ENCODE measurements at regions not wholly inside any gene's neighbourhood (a gene's known extent, or its start where the extent isn't known, plus 50 kb on each side); places are given as distances from the start of the nearest gene placed in this dataset.

DNA sequence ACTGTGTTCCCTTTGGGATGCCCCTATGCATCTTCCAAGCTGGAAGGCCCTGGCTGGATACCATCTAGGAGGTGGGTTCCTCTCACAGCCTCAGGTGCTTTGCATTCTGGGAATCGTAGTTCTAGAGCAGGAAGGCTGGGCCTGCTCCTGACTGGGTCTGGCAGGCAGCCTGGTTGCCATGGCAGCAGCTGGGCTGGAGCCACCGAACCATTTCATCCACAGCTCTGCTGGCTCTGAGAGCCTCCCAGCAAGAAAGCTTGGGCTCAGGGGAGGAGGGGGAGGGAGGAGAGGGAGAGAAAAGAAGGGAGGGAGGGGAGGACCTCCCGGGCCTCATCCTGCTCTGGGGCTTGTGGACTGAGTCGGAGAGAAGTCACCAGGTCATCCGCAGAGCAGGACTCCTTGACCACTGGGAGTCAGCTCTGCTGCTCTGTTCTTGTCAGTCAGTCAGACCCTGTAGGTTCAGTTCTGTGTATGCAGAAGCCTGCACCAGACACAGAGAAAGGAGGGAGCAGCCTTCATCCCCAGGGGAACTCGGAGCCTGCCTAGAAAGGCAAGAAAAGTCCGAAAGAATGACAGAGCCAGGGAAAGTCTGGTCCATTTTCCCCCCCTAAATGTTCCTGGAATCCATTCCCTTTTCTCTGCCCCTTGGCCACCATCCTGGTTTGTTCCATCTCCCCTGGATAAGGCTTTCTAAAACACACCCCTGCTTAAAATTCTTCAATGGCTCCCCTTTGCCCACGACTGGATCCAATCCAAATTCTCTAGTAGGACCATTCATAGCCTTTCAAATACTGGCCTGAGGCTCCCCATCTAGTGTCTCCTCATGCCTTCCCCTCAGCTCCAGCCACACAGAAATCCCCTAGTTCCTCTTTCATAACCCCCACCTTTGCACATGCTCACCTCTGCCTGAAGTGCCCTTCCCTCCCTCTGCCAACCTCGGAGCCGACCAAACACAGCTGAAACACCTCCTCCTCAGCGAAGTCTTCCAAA, 65.4 kb upstream of the ARAP3 start:
- no peak for DNase-seq (ENCODE audit: low read depth in 2 of 2)

DNA sequence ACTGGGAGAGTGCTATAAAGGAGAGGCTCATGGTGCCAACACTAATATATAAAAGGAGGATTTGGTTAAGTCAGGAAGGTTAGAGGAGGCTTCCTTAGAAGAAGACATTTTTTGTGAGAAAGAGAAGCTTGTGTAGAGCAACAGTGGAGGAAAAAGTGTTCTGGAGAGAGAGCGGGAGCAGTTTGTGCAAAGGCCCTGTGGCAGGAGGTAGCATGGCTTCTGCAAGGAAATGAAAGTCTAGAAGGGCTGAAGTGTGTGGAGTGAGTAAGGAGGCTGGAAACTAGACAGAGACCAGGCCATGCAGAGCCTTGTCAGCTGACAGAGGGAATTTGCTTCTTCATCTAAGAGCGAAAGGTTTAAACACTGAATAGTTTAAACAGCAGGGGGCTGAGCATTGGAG, 64.4 kb upstream of the ARAP3 start:
- no peak for DNase-seq (ENCODE audit: low read depth in 2 of 2)

DNA sequence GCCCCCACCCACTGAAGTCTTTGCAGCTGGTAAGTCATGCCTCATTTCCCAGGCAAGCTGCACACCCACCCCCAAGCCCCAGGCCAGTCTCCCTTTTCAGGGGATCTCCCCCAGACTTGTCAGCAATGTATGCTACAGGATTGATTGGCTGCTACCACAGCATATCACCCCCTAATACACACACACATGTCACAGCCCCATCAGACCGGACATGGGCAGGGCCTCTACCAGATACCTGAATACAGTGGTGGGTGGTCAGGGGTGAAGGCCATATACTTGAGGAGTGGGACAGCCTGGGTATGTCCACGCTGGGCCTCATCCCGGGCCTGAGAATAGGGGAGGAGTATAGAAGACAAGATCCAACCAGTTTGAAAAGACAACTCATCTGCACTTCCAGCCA, 63.4 kb upstream of the ARAP3 start:
- no peak for DNase-seq (ENCODE audit: low read depth in 2 of 2)

DNA sequence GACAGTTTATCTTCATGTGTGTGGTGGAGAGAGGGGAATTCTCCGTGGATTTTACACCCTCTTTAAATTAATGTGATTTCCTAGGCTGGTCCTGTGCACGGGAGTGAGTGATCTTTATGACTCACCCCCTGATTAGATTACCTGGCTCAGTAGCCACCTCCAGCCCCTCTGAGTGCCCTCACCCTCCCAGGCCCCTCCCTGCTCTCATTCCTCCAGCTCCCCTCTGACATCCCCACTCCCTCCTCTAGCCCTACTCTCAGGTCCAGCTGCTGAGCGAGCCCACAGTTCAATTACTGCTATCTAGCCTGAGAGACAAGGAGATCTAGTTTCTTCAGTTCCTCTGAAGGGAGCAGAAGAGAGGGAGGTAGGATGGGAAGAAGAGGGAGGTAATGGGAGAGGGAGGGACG, 61.8 kb upstream of the ARAP3 start:
- DNase-seq (ENCODE audit: low read depth in 2 of 2): no peak

DNA sequence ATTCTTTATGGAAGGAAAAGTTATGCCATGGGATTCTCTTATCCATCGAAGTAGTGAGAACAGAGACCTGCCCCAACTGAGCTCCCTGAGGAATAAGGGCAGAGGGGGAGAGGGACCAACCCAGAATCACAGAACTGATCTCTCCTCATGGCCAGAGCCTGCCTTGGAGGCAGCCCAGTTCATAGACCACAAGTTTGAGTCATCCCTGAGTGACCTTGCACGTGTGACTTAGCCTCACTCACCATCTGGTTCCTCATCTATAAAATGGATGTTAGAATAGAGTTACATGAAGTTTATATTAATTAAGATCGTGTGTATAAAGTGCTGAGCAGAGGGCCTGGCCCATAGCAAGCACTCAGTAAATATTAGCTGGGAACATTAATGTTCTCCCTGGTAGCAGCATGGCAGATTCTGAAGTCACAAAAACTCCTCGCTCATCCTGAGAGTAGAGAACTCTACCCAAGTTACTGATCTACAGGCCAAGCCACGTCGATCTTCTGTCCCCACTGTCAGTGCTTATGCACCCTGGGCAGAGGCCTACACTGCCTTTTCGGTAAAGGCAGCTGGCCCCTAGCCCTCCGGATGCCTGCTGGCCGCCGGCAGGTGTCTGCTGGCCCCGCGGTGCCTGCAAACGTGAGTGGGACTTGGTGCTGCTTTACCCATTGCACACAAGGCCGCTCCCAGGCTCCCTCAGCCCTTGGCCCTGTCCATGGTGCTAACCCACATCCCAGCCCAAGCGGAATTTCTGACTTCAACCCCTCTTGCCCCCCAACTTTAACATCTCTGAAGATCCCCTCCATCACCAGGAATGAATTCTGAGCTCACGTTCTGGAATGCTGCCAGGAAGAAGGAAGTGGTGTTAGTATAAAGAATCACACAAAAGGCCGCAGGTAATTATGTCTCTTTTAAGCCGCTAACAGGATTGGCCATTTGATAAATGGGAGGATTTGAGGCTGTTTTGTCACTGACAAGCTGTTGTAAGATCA, 61.1 kb upstream of the ARAP3 start:
- peak in 1 of 2 experiments; percentile 3 for DNase-seq (ENCODE audit: low read depth in 2 of 2)

DNA sequence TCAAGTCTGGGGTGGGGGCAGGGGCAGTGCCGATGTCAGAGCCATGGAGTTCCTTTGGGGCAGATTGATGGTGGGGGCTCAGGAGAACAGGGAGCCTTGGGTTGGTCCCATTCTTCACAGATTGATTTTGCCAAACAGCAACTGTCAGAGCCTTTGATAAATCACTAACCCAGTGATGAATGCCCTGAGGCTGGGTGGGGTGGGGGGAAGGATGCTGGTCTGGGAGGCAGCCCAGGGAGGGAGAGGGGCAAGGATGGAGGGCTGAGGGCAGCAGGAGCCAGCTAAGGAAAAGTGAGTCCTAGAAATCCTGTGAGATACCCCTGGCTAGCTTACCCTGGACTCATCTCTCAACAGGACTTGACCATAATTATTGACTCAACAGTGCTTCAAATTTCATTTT, 60.1 kb upstream of the ARAP3 start:
- no peak for DNase-seq (ENCODE audit: low read depth in 2 of 2)

DNA sequence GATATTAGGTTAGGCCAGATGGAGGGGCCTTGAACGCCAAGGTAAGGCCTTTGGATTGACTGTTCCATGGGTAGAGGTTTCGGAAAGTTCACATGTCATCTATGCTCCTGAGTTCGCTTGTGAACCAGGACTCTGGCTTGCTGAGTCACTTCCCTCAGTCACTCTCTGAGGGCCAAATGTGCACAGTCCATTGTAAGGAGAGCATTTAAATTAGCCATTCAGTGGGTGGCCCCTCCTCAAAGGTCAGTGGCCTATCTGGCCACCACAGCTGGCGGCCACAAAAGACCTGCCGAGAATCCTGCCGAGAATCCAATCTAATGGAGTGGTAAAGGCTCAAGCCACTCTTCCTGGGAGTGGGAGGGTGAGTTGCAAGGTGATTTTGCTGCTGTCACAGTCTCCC, 58.9 kb upstream of the ARAP3 start:
- no peak for DNase-seq (ENCODE audit: low read depth in 2 of 2)

DNA sequence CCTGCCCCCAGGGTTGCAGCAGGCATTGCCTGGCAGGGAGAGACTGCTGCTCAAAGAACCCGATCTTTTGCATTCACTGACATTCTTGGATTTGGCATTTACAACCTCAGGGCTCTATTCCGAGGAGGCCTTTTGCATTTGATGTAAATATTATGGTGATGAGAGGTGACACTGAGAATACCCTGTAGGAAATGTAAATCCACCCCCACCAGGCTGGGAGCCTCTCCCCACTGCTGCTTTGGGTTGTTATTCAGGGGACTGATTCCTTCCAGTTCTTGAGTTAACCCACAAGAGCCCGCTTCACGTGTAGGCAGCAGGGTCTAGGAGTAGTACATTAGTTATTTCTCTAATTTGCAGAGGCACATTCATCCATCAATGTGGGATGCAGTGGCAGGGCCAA, 55.5 kb upstream of the ARAP3 start:
- no peak for DNase-seq (ENCODE audit: low read depth in 2 of 2)

DNA sequence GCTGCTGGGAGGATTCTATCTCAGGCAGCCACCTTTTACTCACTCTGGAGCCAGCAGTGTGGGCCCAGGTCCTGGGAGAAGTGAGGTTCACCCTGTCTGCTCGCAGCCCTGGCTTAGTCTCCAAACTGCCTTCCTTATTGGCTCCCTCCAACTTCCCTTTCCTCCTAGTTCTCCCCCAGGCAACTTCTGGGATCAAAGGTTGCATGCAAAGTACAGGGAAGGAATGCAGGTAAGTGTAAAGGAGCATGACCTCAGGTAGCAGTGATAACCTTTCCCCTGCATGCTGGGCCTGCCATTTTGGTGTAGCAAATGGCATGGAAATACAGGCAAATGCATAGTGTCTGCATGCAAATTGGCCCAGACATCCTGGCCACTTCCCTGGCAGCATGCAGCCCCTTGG, 53.8 kb upstream of the ARAP3 start:
- no peak for DNase-seq (ENCODE audit: low read depth in 2 of 2)

DNA sequence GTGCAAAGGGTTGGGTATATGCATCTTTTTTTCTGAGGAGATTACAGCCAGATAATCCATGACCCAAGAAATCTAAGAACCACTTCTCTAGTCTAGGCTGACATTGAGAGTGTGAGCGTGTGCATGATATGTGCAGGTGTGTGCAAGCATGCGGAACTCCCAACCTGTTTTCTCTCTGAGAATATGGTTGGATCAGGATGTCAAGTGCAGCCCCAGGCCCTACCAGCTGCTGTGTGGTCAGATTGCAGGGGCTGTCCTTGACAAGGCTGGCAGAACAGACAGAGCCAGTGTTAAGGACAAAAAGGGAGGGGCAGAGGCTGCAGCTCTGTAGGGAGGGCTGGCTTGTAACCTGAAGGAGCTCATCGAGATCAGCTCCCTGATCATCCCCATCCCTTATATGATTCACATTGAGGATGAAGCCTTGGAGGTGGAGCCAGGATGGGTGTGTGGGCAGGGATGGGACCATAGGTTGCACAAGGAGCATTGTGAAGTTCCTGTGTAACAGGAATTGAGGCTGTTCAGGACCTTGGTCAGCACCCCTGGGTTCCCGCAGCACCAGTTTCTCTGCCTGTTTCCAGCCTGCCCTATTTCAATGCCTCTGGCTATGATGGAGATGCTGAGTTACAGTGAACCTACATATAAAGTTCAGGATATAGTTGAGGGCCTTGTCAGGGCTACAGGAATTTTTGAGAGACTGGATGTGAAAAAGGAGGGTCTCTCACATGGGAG, 52.6 kb upstream of the ARAP3 start:
- peak; percentile 17 to 26 for DNase-seq (ENCODE audit: low read depth in 2 of 2)

DNA sequence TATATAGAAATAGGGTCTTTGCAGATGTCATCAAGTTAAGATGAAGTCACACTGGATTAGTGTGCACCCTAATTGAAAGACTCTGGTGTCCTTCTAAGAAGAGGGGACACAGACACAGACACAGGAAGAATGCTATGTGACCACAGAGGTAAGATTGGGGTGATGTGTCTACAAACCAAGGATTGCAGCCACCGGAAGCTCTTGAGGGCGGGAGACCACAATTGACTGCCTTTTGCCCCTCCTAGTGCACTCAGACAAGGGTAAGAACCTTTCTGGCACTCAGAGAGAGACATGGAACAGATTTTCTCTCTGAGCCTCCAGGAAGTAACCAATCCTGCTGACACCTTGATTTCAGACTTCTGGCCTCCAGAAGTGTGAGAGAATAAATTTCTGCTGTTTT, 51.2 kb upstream of the ARAP3 start:
- no peak for DNase-seq (ENCODE audit: low read depth in 2 of 2)

DNA sequence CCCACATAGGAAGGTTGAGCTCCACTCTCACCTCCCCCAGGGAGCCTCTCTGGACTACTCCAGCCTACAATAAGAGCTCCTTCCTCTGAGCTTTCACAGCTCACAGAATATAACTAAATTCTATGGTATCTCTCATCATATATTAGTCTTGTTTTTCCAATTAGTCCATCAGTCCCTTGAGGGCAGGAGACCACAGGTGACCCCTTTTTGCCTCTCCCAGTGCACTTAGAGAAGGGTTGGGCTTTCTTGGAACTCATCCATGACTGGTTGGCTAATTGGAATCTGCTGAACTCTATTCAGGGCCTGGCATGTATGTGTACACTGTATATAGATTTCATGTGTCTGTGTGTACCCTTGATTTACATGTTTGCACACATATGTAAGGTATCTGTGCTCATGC, 50.4 kb upstream of the ARAP3 start:
- DNase-seq (ENCODE audit: low read depth in 2 of 2): no peak
